HEK293 (cell line): ENCODE measurements at regions not wholly inside any gene's neighbourhood (a gene's known extent, or its start where the extent isn't known, plus 50 kb on each side); places are given as distances from the start of the nearest gene placed in this dataset.

Experiments used
- PATZ1 ChIP-seq: fragments of 450-650 bp; formaldehyde crosslinking; IDR thresholded peaks from 2 replicates; pipeline ENCODE4 v1.5.1; 2016; ENCODE audit warnings: missing biosample characterization, missing genetic modification characterization
- SP2 ChIP-seq: fragments of 450-650 bp; formaldehyde crosslinking; IDR thresholded peaks from 2 replicates; pipeline ENCODE4 v1.5.1; 2016; ENCODE audit warnings: missing biosample characterization, missing genetic modification characterization
- TSHZ1 ChIP-seq: fragments of 450-650 bp; formaldehyde crosslinking; IDR thresholded peaks from 2 replicates; pipeline ENCODE4 v1.5.1; 2016; ENCODE audit warnings: missing biosample characterization, missing genetic modification characterization, borderline replicate concordance
- ZBTB6 ChIP-seq: fragments of 450-650 bp; formaldehyde crosslinking; IDR thresholded peaks from 2 replicates; pipeline ENCODE4 v1.5.1; 2017; ENCODE audit warnings: missing biosample characterization, missing genetic modification characterization
- ZNF274 ChIP-seq, 2 experiments: fragments of 200-500 bp in 1 of 2; fragments of 450-650 bp in 1 of 2; sonication (Bioruptor generic) in 1 of 2; formaldehyde crosslinking in 1 of 2; IDR thresholded peaks; 2 replicates each; pipeline versions ENCODE4 v1.5.1 to v1.6.1; 2014 to 2016; ENCODE audit warnings: borderline replicate concordance in 1 of 2, inconsistent platforms in 1 of 2, low read length in 1 of 2, missing biosample characterization in 1 of 2, missing genetic modification characterization in 1 of 2
- ZNF341 ChIP-seq: fragments of 450-650 bp; formaldehyde crosslinking; IDR thresholded peaks from 2 replicates; pipeline ENCODE4; 2016; ENCODE audit warnings: low read depth, missing biosample characterization, missing genetic modification characterization
- ZNF416 ChIP-seq: fragments of 450-650 bp; formaldehyde crosslinking; IDR thresholded peaks from 2 replicates; pipeline ENCODE4 v1.5.1; 2016; ENCODE audit warnings: missing biosample characterization, missing genetic modification characterization
- ZNF670 ChIP-seq: fragments of 450-650 bp; formaldehyde crosslinking; IDR thresholded peaks from 2 replicates; pipeline ENCODE4 v1.5.1; 2016; ENCODE audit warnings: missing biosample characterization, missing genetic modification characterization, low read depth
- TF ChIP-seq, protein P1 (sequence below): fragments of 450-650 bp; formaldehyde crosslinking; IDR thresholded peaks from 2 replicates; pipeline ENCODE4 v1.5.1; 2016; ENCODE audit warnings: missing biosample characterization, missing genetic modification characterization
- TF ChIP-seq, protein P2 (sequence below): fragments of 450-650 bp; formaldehyde crosslinking; IDR thresholded peaks from 2 replicates; pipeline ENCODE4 v1.5.1; 2016; ENCODE audit warnings: missing biosample characterization, missing genetic modification characterization
- TF ChIP-seq, protein P3 (sequence below): fragments of 450-650 bp; formaldehyde crosslinking; IDR thresholded peaks from 2 replicates; pipeline ENCODE4 v1.5.1; 2016; ENCODE audit warnings: missing biosample characterization, missing genetic modification characterization
- TF ChIP-seq, protein P4 (sequence below): fragments of 450-650 bp; formaldehyde crosslinking; IDR thresholded peaks from 2 replicates; pipeline ENCODE4 v1.5.1; 2016; ENCODE audit warnings: missing biosample characterization, missing genetic modification characterization

- TF ChIP-seq, protein P1, sequence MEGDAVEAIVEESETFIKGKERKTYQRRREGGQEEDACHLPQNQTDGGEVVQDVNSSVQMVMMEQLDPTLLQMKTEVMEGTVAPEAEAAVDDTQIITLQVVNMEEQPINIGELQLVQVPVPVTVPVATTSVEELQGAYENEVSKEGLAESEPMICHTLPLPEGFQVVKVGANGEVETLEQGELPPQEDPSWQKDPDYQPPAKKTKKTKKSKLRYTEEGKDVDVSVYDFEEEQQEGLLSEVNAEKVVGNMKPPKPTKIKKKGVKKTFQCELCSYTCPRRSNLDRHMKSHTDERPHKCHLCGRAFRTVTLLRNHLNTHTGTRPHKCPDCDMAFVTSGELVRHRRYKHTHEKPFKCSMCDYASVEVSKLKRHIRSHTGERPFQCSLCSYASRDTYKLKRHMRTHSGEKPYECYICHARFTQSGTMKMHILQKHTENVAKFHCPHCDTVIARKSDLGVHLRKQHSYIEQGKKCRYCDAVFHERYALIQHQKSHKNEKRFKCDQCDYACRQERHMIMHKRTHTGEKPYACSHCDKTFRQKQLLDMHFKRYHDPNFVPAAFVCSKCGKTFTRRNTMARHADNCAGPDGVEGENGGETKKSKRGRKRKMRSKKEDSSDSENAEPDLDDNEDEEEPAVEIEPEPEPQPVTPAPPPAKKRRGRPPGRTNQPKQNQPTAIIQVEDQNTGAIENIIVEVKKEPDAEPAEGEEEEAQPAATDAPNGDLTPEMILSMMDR (tag by site-specific recombination) = no peak
- TF ChIP-seq ZNF416 (tag by site-specific recombination) (no peak), PATZ1 (tag by site-specific recombination) (no peak), ZNF274 (IDR thresholded peaks at IDR 0.05; ENCODE audit: low read length) (no peak), ZNF274 (tag by site-specific recombination; IDR thresholded peaks at IDR 0.05; ENCODE audit: borderline replicate concordance) (no peak), ZNF670 (tag by site-specific recombination) (no peak), ZNF341 (tag by site-specific recombination) (no peak), SP2 (tag by site-specific recombination) (no peak), ZBTB6 (no peak), TSHZ1 (no peak)
- TF ChIP-seq, protein P2, sequence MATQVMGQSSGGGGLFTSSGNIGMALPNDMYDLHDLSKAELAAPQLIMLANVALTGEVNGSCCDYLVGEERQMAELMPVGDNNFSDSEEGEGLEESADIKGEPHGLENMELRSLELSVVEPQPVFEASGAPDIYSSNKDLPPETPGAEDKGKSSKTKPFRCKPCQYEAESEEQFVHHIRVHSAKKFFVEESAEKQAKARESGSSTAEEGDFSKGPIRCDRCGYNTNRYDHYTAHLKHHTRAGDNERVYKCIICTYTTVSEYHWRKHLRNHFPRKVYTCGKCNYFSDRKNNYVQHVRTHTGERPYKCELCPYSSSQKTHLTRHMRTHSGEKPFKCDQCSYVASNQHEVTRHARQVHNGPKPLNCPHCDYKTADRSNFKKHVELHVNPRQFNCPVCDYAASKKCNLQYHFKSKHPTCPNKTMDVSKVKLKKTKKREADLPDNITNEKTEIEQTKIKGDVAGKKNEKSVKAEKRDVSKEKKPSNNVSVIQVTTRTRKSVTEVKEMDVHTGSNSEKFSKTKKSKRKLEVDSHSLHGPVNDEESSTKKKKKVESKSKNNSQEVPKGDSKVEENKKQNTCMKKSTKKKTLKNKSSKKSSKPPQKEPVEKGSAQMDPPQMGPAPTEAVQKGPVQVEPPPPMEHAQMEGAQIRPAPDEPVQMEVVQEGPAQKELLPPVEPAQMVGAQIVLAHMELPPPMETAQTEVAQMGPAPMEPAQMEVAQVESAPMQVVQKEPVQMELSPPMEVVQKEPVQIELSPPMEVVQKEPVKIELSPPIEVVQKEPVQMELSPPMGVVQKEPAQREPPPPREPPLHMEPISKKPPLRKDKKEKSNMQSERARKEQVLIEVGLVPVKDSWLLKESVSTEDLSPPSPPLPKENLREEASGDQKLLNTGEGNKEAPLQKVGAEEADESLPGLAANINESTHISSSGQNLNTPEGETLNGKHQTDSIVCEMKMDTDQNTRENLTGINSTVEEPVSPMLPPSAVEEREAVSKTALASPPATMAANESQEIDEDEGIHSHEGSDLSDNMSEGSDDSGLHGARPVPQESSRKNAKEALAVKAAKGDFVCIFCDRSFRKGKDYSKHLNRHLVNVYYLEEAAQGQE (tag by site-specific recombination) = no peak
- TF ChIP-seq, protein P3, sequence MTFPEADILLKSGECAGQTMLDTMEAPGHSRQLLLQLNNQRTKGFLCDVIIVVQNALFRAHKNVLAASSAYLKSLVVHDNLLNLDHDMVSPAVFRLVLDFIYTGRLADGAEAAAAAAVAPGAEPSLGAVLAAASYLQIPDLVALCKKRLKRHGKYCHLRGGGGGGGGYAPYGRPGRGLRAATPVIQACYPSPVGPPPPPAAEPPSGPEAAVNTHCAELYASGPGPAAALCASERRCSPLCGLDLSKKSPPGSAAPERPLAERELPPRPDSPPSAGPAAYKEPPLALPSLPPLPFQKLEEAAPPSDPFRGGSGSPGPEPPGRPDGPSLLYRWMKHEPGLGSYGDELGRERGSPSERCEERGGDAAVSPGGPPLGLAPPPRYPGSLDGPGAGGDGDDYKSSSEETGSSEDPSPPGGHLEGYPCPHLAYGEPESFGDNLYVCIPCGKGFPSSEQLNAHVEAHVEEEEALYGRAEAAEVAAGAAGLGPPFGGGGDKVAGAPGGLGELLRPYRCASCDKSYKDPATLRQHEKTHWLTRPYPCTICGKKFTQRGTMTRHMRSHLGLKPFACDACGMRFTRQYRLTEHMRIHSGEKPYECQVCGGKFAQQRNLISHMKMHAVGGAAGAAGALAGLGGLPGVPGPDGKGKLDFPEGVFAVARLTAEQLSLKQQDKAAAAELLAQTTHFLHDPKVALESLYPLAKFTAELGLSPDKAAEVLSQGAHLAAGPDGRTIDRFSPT (tag by site-specific recombination) = no peak
- TF ChIP-seq, protein P4, sequence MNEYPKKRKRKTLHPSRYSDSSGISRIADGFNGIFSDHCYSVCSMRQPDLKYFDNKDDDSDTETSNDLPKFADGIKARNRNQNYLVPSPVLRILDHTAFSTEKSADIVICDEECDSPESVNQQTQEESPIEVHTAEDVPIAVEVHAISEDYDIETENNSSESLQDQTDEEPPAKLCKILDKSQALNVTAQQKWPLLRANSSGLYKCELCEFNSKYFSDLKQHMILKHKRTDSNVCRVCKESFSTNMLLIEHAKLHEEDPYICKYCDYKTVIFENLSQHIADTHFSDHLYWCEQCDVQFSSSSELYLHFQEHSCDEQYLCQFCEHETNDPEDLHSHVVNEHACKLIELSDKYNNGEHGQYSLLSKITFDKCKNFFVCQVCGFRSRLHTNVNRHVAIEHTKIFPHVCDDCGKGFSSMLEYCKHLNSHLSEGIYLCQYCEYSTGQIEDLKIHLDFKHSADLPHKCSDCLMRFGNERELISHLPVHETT (tag by site-specific recombination) = no peak
Observed at GRCh38 chr1:51048021-51048420, 54.0 kb upstream of the C1orf185 start.
